Tibial artery (tissue), 4 donors: ENCODE measurements at regions not wholly inside any gene's neighbourhood (a gene's known extent, or its start where the extent isn't known, plus 50 kb on each side); places are given as distances from the start of the nearest gene placed in this dataset.

Source experiments
- DNase-seq, 2 donors: peaks; one replicate each; pipeline ENCODE4 v3.0.0-alpha.2; 2019
- H3K27ac ChIP-seq, 2 donors: fragments of 200-600 bp; sonication (generic) in 1 of 2; 1 replicate in 1 of 2; 2 replicates in 1 of 2; pipeline ENCODE4 v1.5.1; 2018 to 2019; ENCODE audit warnings: mild to moderate bottlenecking in 1 of 2
- H3K27me3 ChIP-seq, 2 donors: fragments of 200-600 bp; sonication (generic) in 1 of 2; one replicate each; pipeline versions ENCODE4 v1.5.1 to v1.6.0; 2016 to 2019
- H3K36me3 ChIP-seq, 3 donors: fragments of 200-600 bp; sonication (generic) in 2 of 3; one replicate each; pipeline ENCODE4 v1.5.1; 2016 to 2019; ENCODE audit warnings: mild to moderate bottlenecking in 2 of 3
- H3K4me1 ChIP-seq, 4 donors: fragments of 200-600 bp; sonication (generic) in 2 of 4; 1 replicate in 3 of 4; 2 replicates in 1 of 4; pipeline ENCODE4 v1.5.1; 2016 to 2019
- H3K4me3 ChIP-seq, 2 donors: fragments of 200-600 bp; sonication (generic) in 1 of 2; 1 replicate in 1 of 2; 2 replicates in 1 of 2; pipeline ENCODE4 v1.5.1; 2018 to 2019; ENCODE audit warnings: mild to moderate bottlenecking in 2 of 2
- H3K9me3 ChIP-seq, 3 donors: fragments of 200-600 bp; sonication (generic) in 1 of 3; one replicate each; pipeline ENCODE4 v1.5.1; 2016 to 2019
- intact Hi-C: fragments of 100-400 bp; cut with DNase I; formaldehyde crosslinking; loops from one replicate; pipeline ENCODE4 v1.15.0; 2023; ENCODE audit warnings: low total_unique reads
- TF ChIP-seq, protein P1 (sequence below), 2 experiments: fragments of 200-600 bp in 1 of 2; fragments of 450-650 bp in 1 of 2; IDR thresholded peaks; one replicate each; pipeline ENCODE4 v1.5.1; 2017 to 2019; ENCODE audit warnings: antibody characterized with exemption in 2 of 2, mild to moderate bottlenecking in 1 of 2, moderate library complexity in 1 of 2

DNA sequence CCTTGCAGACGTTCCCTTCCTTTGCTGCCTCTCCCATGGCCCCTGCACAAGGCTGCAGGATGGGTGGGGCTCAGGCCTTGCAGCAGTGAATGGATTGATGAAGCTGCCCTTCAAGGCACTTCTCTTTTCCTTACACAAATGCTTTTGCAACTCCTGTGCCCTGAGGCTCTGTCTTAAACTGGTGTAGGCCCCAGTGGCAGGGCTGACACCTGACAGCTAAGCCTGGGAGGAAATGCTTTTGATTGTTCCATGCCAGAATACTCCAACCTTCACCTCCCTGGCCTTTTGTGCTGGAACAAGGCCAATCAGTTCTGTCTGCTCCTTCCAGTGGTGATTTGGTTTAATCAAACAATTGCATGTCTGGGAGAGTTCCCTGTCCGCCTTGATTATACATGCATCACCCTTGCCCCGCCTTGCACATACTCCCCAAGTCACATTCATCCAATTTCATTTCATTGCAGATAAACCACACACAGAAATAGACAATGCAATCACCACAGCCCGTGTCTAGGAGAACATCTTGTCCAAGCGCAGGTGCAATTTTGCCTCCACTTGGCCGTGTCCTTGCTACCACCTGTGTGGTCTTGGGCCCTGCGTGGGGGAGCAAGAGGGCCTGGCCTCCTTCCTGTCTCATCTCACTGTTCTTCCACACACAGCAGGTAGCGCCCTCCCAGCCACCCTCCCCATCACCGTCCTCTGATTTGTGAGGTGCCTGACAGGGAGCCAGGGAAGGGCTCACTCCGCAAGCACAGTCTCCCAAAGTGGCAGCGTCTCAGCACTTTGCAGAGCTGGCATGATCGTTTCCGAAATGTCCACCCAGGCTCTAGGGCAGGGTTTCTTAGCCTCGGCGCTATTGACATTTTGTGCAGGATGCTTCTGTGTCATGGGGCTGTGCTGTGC is 120.4 kb downstream of the CDH26 start:
- no peak for DNase-seq
- peaks cover 0 to 12% of the 10 kb centered on the region in 2 donors for H3K27me3 ChIP-seq
- TF ChIP-seq, protein P1, sequence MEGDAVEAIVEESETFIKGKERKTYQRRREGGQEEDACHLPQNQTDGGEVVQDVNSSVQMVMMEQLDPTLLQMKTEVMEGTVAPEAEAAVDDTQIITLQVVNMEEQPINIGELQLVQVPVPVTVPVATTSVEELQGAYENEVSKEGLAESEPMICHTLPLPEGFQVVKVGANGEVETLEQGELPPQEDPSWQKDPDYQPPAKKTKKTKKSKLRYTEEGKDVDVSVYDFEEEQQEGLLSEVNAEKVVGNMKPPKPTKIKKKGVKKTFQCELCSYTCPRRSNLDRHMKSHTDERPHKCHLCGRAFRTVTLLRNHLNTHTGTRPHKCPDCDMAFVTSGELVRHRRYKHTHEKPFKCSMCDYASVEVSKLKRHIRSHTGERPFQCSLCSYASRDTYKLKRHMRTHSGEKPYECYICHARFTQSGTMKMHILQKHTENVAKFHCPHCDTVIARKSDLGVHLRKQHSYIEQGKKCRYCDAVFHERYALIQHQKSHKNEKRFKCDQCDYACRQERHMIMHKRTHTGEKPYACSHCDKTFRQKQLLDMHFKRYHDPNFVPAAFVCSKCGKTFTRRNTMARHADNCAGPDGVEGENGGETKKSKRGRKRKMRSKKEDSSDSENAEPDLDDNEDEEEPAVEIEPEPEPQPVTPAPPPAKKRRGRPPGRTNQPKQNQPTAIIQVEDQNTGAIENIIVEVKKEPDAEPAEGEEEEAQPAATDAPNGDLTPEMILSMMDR (IDR thresholded peaks at IDR 0.05): no peak
- H3K36me3 ChIP-seq: no peaks in the 10 kb centered on the region
- intact Hi-C loops: no loop called here
- H3K9me3 ChIP-seq: no peaks in the 10 kb centered on the region
- no peak overlapping the region for H3K4me3 ChIP-seq
- H3K27ac ChIP-seq: no peak overlapping the region
- no peaks in the 10 kb centered on the region for H3K4me1 ChIP-seq

- H3K9me3 ChIP-seq: no peaks in the 10 kb centered on the region
- intact Hi-C loops: no loop called here
- no peaks in the 10 kb centered on the region for H3K4me1 ChIP-seq
- TF ChIP-seq, protein P1 (IDR thresholded peaks at IDR 0.05): no peak
- DNase-seq: no peak
- H3K27me3 ChIP-seq: peaks cover 0 to 8% of the 10 kb centered on the region in 2 donors
- no peaks in the 10 kb centered on the region for H3K36me3 ChIP-seq
- H3K4me3 ChIP-seq: no peak overlapping the region
- H3K27ac ChIP-seq: no peak overlapping the region
Measured at GRCh38 chr20:60080401-60080800, 122.2 kb downstream of the CDH26 start.

DNA sequence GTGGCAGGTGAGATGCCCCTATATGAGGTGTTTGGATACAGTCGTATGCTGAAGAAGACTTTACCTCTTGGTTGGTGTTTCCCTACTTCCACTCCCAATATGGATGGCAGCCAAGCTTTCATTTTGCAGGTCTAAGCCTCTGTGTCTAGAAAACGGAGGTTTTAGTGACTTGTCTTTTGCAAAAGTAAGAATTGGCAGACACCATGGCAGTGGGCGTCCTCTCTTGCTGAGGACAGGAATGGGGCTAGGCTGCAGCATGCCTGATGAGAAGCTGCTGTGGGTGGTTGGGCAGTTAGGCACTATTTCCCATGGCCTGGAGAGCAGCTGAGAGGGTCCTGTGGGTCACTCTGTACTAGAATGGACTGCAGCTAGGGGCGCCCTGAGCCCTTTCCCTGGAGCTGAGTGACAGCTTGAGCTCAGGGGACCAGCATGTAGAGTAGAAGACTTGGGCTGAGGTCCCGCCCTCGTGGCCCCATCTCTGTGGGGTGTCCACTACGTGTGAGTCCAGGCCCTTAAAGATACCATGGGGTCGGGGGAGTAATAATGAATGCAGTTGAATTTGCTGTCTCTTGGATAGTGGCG is 127.4 kb downstream of the CDH26 start:
- intact Hi-C loops: no loop called here
- peaks cover 0 to 37% of the 10 kb centered on the region in 2 donors for H3K27me3 ChIP-seq
- TF ChIP-seq, protein P1 (IDR thresholded peaks at IDR 0.05): no peak

DNA sequence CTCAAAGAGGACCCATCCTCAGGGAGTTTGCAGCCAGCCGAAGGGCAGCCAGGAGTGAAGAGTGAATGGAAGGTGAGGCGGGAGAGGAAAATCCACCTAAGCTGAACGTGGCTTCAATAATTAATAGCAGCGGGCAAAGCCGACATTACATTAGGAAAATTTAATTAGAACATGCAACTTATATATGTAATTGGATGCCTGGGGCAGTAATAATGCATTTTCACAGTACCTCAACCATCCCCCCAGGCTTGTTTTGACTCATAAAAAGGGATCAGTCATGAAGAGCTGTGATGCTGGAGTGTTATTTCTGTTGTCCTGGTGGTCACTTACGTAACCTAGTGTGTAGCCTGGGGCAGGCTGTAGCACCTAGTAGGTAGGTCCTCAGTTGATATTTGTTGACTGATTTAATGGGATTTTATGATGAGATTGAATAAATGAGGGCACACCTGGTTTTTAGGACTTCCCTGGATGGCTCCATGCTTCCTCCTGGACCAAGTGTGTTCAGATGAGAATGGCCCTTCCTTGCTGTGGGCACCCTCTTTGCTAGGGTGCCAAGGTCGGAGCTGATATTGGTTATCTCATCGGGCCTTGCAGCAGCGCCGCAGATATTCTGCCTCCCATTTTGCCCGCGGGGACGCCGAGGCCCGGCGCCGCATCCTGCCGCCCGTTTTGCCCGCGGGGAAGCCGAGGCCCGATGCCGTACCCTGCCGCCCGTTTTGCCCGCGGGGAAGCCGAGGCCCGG is 128.8 kb downstream of the CDH26 start:
- intact Hi-C loops: no loop called here
- DNase-seq: no peak
- TF ChIP-seq, protein P1 (IDR thresholded peaks at IDR 0.05): no peak
- Histone ChIP-seq H3K27me3 (peaks cover 0 to 37% of the 10 kb centered on the region in 2 donors), H3K9me3 (no peaks in the 10 kb centered on the region), H3K36me3 (no peaks in the 10 kb centered on the region), H3K27ac (no peak overlapping the region), H3K4me3 (peak overlapping the region in 1 of 2 donors; percentile 24), H3K4me1 (peaks cover 0 to 3% (median 0%) of the 10 kb centered on the region in 4 donors)

More for the DNA sequence above, 127.4 kb downstream of the CDH26 start:
- H3K27ac ChIP-seq: no peak overlapping the region
- no peak overlapping the region for H3K4me3 ChIP-seq
- H3K36me3 ChIP-seq: no peaks in the 10 kb centered on the region
- peaks cover 0 to 3% (median 0%) of the 10 kb centered on the region in 4 donors for H3K4me1 ChIP-seq
- DNase-seq: no peak
- H3K9me3 ChIP-seq: no peaks in the 10 kb centered on the region

DNA sequence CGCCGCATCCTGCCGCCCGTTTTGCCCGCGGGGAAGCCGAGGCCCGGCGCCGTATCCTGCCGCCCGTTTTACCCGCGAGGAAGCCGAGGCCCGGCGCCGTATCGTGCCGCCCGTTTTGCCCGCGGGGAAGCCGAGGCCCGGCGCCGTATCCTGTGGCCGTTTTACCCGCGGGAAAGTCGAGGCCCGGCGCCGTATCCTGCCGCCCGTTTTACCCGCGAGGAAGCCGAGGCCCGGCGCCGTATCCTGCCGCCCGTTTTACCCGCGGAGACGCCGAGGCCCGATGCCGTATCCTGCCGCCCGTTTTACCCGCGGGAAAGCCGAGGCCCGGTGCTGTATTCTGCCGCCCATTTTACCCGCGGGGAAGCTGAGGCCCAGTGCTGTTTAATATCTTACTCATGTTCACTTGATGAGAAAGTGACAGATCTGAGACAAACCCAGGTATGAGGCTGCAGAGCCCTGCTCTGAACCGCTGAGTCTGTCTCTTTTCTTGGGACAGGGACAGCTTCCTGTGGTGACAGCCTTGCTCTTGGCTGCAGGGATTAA is 129.4 kb downstream of the CDH26 start:
- no peaks in the 10 kb centered on the region for H3K9me3 ChIP-seq
- TF ChIP-seq, protein P1 (IDR thresholded peaks at IDR 0.05): no peak
- peak overlapping the region; percentile 16 to 24 for H3K4me3 ChIP-seq
- H3K4me1 ChIP-seq: peaks cover 0 to 3% (median 0%) of the 10 kb centered on the region in 4 donors
- DNase-seq: no peak
- no peaks in the 10 kb centered on the region for H3K36me3 ChIP-seq
- no peak overlapping the region for H3K27ac ChIP-seq
- peaks cover 0 to 37% of the 10 kb centered on the region in 2 donors for H3K27me3 ChIP-seq
- intact Hi-C loops: no loop called here
